GM19467 (cell line): ENCODE measurements at regions not wholly inside any gene's neighbourhood (a gene's known extent, or its start where the extent isn't known, plus 50 kb on each side); places are given as distances from the start of the nearest gene placed in this dataset.

Source experiments
- ATAC-seq: cut with Tn5 transposase; IDR thresholded peaks from one replicate; pipeline ENCODE4 v1.9.1; 2021; ENCODE audit warnings: mild to moderate bottlenecking, moderate library complexity; ENCODE audit not compliant: unreplicated experiment

DNA sequence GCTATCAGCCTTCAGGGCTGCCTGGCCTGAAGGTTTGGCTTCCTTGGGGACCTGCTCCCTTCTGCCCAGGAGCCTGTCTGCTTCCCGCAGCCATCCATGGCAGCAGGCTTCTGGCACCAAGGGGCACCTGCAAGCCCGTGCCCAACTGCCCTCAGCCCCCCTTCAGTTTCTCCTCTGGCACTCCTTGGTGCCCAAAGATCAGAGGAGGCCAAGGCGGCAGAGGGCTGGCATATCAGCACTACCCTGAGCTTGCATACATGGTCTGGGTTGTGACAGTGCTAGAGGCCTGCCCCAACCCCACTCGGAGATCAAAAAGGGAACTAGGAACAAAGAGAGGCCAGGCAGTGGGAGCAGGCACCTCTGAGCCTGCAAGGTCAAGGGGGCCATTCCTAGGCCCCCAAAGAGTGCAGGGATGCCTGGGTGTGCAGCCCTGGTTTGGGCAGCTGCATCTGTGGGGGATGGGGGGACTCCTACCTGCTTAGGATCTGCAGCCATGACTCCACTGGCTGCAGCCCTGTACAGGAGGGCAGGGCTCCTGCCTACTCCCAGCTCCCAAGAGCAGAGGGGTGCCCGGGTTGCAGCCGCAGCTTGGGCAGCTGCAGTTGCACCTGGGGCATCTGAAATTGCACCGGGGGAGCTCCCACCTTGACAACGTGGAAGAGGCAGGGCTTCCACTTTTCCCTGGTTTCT lies 76.2 kb upstream of the TP63 start:
- no peak for ATAC-seq

DNA sequence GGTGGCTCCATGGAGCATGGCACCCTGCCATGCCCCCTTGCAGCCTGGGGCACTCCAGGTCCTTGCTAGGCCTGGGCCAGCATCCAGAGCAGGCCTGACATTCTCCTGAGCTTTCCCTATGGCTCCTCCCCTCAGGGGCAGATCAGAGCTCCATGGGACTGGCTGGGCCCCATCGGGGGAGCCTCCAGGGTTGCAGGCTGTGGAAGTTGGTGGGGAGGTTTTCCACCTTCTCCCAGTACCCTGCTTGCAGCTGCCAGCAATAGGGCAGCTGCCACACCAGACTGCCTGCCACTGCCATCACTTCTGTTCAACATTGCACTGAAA lies 75.7 kb upstream of the TP63 start:
- no peak for ATAC-seq

GRCh38 chr3:189557824-189558223 lies 73.4 kb upstream of the TP63 start:
- no peak for ATAC-seq

GRCh38 chr3:189561256-189561655 lies 69.9 kb upstream of the TP63 start:
- no peak for ATAC-seq

GRCh38 chr3:189563853-189564563 lies 67.2 kb upstream of the TP63 start:
- peak; percentile 76 for ATAC-seq

DNA sequence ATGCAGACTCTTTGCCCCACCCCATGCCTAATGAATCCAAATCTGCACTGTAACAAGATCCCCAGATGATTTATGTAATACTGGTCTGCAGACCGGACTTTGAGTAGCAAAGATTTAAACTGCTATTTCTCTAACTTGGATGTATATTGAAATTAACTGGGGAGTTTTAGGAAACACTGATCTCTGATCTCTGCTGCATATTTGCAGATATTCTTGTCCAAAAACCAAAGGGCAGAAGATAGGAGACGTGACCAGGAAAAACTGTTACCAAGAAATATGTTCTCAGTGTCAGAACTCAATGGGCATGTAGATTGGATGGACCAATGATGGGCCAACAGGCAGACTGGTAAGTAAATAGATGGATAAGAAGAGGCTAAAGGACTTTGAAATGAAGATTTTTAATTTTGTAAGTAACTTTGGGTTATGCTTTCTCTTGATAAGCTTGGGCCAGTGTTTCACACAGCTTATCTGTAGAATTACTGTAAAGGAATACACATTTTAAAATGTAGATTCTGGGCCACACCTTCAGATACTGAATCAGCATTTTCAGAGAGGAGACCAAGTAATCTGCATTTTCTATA lies 64.5 kb upstream of the TP63 start:
- no peak for ATAC-seq

- no peak for ATAC-seq
Measured at GRCh38 chr3:189567322-189567721, 63.9 kb upstream of the TP63 start.

DNA sequence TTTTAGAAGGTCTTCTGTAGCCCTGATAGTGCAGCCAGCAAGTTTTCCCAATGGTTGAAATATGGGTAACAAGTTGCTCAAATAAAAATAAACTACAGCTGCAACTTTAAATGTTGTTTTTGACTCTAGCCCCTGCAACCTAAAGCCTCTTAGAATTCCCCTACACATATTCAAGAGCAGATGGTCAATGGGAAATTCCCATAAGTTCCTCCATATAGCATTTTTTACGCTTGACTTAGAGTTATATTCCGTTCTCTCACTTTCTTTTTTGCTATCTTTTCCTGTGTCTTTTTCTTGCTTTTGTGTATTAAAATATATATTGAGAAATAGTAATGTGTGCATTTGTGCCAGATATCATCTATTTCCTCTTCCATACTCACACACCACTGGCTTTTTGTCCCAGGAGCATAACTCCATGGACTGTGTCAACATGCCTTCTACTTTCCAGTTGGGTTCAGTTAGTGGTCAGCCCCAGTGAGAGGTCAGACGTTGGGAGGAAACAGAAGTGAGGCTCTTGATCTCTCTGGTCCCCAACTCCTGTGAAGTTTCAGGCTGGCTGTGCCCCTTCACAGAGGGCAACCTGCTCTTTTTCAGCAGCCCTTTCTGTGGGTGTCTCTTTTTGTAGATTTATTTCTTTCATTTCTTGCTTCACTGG lies 63.3 kb upstream of the TP63 start:
- ATAC-seq, result no peak

GRCh38 chr3:189568961-189569360 lies 62.2 kb upstream of the TP63 start:
- ATAC-seq, result no peak

DNA sequence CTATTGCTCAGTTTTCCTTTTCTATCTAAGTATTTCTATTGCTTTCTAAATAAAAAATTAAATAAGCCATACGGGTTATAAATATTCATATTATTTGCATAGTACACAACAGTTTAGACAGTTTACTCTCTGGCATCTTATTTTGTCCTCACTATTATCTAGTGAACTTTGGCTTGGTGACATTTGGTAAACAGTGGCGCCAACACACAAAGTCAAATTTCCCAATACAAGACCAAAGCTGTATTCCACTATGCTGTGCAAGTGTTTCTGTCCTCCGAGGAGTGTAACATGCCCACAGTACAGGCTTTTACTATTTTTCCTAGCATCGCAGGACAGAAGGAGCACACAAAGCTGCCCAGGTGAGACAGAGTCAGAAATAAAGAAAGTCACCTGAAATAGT lies 61.7 kb upstream of the TP63 start:
- ATAC-seq, result no peak

DNA sequence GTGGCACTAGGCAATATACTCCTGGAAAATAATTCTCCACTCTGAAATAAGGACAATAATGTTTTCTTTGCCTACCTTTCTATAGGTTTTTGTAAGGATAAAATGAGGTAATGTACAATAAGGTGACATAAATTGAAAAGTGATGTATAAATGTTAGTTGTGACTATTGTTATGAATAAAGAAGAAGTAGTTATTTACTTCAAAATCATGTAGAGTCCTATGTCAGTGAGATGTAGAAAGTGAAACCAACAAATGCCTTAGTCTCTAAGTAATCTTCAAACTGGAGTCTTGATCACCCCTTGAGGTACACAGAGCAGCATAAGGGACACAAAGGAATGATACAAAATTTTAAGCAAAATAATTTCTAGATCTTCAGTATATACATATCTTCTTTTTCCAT lies 60.3 kb upstream of the TP63 start:
- ATAC-seq, result no peak

GRCh38 chr3:189572249-189572648 lies 58.9 kb upstream of the TP63 start:
- ATAC-seq, result no peak

DNA sequence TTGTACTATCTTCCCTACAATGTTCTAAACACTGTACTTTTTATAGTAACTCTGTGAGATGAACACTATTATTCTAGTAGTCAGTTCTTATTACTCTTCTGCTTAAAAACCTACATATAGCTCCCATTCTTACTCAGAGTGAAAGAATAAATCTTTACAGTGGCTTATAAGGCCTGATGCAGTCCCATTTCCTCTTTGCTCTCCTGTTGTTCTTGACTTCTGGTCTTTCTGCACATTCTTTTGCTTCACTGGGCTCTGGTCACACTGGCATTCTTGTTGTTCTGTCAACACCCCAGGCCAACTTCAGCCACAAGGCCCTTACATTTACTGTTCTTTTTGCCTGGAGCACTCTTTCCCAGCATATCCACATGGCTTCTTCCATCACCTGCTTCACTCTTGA lies 58.2 kb upstream of the TP63 start:
- ATAC-seq, result no peak

DNA sequence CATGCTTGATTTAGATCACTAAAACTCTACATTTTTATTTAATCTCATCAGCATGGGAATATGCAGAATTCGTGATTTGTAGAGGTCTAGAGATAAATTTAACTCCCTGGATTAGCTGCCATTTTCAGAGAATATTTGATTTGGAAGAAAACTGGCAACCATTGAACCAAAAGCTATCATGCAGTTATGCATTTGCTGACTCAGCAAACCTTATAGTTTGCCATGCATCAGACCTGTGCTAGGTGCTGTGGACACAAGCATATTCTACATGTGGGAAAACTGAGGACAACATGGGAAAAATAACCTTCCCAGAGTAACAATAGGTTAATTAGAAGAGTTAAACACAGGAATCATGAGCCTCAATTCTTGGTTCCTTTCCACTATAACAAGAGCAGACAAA lies 54.7 kb upstream of the TP63 start:
- ATAC-seq, result no peak

- no peak for ATAC-seq
Measured at GRCh38 chr3:189577050-189577951, 53.9 kb upstream of the TP63 start.

DNA sequence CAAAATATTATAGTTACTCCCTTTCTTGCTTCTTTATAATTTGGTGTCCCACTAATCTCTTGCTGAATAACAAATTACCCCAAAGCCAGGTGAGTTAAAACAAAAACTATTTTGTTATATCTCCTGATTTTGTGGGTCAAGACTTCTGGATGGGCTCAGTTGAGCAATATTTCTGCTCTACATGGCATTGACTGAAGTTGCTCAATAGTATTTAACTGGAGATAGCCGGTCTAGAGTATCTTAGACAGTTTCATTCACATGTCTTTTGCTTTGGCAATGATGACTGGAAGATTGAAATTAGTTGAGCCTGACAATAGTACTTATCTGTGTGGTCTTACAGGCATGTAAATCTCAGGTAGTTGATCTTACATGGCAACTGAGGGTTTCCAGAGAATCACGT lies 51.0 kb upstream of the TP63 start:
- ATAC-seq, result no peak
